Activated T-cell treated with anti-CD3 and anti-CD28 coated beads for 48 hours (primary cell): ENCODE measurements at regions not wholly inside any gene's neighbourhood (a gene's known extent, or its start where the extent isn't known, plus 50 kb on each side); places are given as distances from the start of the nearest gene placed in this dataset.

Source experiments
- DNase-seq: peaks from one replicate; pipeline ENCODE4 v3.0.0-alpha.2; 2020; ENCODE audit warnings: low read depth

DNA sequence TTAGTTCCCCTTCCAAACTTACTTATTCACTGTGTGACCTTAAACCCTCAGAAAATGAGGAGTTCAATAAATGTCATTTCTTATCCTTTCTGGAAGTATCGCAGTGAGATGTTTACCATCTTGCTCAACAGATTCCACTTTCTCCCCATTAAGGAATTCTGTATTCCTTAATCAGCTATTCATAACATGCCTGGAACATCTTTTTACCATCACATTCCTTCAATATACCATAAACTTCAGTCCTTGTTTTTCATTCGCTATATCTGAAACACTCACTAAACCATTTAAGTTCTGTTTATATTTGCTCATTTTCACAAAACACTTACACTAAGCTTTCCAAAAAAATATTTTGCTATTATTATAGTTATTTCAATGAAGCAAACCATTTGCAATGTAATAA lies 1158.6 kb downstream of the CDH12 start:
- no peak for DNase-seq

DNA sequence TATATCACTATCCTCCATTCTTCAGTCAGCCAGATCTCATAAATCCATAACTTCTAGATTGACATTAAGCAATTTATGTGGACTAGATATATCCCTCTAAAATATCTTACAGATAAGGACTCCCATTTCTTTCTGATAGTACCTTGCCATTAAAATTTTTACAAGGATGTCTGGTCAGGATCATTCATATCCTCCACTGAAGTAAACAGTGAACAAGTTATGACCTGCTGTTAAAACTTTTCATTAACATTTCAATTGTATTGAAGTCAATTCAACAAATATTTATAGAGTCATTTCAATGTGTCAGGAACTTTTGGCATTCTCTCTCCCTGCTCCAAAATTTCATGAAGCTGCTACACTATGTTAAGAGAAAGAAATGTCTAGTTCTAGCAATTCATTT lies 1159.6 kb downstream of the CDH12 start:
- no peak for DNase-seq

DNA sequence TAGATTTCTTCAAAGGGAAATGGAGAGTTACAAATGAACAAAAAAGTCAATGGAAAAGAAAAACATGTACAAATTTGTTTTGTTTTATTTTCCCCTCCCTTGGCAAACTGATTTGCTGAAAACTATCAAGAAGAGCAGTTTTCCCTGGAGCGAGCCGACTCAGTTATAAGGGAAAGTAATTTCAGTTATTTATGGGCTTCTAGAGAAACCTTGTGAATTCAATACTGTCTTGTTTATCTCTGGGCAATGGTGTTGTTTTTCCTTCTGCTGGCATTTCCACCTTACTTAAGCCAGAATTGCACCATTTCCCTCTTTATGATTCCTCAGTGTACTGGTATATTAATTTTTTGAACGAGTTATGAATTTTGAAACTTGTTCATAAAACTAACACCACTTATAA lies 1163.6 kb downstream of the CDH12 start:
- DNase-seq = no peak

DNA sequence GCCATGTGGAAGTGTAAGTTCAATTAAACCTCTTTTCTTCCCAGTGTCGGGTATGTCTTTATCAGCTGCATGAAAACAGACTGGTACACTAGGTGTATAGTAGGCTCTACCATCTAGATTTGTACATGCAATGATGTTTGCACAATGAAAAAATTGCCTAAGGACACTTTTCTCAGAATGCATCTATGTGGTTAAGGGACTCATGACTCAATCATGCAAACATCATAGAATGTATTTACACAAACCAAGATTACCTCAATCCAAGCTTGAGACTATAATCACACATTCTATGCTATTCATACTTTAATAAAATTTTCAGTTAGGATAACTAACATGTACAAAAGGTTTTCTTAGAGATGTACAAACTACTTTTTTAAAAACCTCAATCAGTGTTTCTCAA lies 1164.5 kb downstream of the CDH12 start:
- no peak for DNase-seq

DNA sequence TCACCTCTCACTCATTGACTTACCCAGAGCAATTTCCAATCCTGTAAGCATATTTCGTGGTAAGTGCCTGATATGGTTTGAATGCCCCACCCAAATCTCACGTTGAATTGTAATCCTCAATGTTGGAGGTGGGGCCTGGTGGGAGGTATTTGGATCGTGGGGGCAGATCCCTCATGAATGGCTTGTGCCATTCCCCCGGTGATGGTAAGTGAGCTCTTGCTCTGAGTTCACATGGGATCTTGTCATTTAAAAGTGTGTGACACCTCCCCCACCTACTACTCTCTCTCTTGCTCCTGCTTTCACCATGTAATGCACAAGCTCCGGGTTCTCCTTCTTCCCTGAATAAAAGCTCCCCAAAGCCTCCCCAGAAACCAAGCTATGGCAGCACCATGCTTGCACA lies 1165.5 kb downstream of the CDH12 start:
- DNase-seq = no peak

DNA sequence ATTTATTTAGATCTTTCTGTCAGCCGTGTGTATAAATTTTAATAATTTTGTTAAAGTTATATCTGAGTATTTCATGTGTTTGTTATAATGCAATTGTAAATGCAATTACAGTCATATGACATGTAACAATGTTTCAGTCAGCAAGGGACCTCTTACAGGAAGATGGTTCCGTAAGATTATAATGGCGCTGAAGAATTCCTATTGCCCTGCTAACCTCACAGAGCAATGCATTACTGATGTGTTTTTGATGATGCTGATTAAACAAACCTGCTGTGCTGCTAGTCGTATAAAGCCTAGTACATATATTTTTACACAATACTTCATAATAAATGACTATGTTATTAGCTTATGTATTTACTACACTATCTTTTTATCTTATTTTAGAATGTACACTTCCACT lies 1166.4 kb downstream of the CDH12 start:
- DNase-seq = no peak

DNA sequence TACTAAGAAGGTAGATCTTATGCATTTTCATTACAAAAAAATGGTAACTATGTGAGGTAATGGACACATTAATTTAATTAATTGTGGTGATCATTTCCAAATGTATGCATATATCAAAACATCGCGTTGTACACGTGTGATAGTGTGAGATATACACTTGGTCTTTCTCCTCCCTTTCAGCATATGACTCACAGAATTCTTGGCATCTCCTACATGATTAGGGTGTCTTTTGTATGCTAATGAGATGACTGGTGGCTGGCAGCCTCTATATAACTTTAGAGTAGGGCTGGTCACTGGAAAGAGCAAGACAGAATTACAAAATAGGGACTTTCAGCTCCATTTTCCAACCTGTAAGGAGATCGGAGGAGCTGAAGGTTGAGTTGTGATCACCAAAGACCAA lies 1167.6 kb downstream of the CDH12 start:
- DNase-seq = no peak

DNA sequence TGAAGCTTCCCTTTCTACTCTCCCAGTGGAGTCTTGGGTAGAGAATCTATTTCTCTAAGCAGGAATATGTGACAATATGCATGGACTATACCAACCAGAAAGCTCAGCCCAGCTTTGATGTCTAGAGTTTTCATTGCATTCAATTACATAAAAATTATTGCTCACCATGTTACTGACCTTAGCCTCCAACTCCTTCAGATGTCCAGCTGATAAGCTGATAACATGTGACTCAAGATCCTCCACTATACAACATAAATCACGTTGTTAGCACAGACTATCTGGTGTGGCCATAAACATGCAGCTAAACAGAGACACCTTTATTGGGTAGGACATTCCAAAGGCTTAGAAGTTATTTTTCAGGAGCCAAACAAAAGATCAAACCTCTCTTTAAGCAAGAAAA lies 1168.2 kb downstream of the CDH12 start:
- no peak for DNase-seq

DNA sequence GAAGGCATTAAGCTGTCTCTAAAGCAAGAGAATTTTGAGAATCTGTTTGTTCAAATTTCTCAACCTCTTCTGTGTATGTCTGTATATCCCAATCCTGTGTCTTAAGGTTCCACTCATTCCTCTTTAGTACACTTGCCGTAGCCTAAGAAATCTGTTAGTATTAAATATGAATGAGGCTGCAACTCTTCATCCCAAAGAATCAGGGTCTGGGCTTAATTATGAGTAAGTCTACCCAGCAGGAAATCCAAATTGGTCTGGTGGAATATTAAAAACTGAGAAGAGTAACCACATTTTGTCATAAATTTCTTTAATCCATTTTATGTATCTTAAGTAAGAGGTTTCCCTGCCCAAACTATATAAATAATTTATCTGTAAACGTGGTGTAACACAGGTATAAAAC lies 1171.2 kb downstream of the CDH12 start:
- DNase-seq = no peak

DNA sequence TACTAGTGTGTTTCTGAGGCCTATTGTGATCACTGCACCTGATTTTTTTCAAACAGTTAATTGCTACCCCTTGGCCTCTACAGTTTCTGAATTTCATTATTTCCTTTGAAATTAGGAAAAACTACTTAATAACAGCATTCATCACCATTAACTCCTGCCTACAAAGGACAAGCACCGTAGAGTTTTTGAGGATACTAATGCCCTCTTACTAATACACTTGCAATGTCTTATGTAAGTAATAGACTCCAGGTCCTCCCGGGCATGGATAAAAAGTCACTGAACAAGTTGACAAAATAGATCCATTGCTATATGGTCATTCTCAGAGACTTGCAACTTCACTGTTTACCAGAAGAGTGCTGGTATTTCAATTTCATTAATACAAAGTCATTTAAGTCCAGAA lies 1172.5 kb downstream of the CDH12 start:
- DNase-seq = no peak

DNA sequence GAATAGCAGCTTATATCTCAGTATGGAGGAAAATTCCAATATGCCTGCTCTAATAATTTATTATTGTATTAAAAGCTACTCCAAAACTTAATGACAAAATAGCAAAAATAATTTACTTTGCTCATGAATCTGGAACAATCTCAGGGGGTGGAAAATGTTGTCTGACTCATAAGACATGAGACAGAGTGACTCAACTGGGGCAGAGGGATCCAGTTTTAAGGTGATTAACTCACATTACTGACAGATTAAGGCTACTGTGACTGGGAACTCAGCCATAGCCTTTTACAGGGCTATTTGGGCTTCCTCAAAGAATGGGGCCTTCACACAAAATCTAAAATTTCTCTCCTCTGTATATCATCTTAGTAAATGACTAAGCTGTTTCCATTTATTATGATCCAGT lies 1172.9 kb downstream of the CDH12 start:
- no peak for DNase-seq

DNA sequence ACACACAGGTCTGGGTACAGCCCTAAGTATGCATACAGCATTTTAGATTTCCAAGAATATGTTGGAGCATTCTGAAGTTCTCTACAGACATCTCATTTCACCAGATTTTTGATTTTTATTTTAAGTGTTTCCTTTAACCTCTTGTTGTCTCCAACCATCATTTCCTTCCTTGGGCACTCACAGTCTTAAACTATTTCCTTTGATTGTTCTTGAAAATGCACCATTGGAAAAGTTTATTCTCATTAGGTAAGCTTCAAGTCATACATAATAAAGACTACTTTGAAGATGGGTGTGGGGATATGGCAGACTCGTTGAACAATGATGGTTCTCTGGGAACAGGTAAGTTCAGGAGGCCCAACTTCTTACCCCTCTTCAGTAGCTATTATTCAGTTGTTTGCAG lies 1174.6 kb downstream of the CDH12 start:
- DNase-seq = no peak

DNA sequence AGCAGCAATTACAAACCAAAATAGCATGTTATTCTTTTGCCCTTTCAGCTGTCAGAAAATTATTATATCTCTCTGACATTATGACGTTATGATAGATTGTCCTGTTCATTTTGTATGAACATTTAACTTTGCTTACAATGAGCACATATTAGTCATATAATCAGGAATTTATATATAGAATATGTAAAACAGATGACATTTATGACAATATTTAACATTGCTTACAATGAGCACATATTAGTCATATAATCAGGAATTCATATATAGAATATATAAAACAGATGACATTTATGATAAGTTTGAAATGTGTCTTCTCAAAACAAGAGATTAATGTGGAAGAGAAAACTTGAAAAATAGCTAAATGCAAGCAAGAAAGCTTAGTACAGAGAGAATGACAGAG lies 1180.2 kb downstream of the CDH12 start:
- no peak for DNase-seq

DNA sequence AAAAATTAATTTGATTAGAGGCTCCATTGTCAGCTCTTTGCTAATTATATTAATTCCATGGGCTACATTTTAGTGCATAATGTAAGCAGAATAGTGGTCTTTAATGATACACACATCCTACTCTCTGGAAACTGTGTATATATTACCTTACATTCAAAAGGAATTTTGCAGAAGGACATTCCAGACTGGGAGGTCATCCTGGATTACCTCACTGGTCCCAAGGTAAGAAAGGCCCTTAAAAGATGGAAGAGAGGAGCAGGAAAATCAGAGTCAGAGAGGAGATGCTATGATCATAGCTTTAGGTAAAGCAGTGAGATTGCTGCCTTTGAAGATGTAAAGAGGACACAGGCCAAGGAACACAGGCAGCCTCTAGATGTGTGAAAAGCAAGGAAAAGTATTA lies 1180.8 kb downstream of the CDH12 start:
- DNase-seq = no peak

DNA sequence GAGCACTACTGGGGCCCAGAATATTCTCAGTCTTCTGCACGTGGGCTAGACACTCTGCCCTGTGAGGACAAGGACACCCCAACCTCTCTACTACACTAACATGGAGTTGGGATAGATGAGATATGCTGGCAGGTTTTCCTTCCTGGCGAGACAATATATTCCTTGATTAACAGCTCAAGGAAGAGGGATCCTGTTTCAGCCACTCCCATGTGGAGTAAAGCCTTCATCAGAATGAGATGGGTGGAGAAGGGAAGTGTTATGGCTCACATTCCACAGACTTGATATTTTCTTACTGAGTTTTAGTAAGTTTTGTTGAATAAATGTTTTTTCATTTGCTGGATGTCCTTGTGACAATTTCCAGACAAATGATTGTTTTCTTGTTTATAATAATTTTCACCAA lies 1187.6 kb downstream of the CDH12 start:
- DNase-seq = no peak

DNA sequence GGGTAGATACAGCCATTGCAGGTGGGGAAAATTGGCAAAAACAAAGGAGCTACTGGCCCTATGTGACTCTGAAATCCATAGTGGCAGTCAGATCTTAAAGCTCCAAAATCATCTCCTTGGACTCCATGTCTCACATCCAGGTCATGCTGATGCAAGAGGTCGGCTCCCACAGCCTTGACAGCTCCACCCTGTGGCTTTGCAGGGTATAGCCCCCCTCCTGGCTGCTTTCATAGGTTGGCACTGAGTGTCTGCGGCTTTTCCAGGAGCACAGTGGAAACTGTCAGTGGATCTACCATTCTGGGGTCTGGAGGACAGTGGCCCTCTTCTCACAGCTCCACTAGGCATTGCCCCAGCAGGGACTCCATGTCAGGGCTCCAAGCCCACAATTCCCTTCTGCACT lies 1190.1 kb downstream of the CDH12 start:
- no peak for DNase-seq

DNA sequence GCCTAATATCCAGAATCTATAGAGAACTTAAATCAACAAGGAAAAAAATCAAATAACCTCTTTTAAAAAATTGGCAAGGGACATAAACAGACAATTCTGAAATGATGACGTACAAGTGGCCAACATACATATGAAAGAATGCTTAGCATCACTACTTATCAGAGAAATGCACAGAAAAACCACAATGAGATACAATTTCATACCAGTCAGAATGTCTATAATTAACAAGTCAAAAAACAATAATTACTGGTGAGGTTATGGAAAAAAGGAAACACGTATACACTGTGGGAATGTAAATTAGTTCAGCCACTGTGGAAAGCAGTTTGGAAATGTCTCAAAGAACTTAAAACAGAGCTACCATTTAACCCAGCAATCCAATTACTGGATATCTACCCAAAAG lies 1192.0 kb downstream of the CDH12 start:
- DNase-seq = no peak

DNA sequence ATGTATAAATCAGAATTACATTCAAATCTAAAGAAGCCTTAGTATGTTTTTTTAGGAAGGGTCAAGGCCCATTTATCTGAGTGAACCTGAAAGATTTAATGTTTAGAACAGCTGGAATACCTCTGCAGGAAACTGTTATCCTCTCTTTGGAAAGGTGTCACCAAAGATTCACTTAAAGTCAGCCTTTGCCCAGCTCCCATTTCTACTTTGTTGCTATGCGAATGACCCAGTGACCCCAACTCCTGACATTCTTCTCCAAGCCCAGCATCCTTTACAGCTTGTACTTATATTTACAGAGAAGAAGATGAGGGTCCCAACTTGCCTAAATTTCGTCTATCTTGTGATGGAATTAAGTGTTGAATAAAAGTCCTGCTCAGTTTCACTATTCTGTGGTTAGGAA lies 1198.6 kb downstream of the CDH12 start:
- no peak for DNase-seq

DNA sequence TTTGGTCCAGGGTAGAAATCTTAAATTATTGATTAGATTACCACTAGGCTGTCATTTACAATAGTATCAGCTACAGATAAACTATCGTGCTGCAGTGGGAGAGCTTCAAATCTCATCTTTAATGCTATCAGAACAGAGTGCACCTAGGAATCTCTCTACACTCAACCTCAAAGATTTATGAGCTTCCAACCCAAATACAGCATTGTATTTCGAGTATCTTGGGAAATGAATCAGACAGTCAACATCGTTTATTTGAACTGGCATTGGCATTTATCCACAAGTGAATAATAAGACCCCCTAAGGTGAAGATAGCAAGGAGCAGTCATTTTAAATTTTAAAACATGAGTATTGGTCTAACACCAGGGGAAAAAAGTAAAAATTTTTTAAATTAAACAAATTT lies 1203.2 kb downstream of the CDH12 start:
- no peak for DNase-seq

DNA sequence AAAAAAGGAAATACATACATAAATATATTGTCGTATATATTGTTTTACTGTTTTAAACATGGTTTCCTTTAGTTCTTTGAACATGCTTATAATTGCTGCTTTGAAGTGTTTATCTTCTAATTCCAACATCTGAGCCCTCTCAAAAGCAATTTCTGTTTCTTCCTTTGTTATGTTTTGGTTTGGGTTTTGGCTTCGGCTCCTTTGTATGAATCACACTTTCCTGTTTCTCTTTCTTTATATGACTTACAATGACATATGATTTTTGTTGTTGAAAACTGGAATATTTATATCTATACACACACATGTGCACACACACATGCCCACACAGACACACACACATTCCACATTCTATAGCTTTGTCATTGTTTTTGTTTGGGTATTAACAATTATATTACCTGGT lies 1206.7 kb downstream of the CDH12 start:
- no peak for DNase-seq

DNA sequence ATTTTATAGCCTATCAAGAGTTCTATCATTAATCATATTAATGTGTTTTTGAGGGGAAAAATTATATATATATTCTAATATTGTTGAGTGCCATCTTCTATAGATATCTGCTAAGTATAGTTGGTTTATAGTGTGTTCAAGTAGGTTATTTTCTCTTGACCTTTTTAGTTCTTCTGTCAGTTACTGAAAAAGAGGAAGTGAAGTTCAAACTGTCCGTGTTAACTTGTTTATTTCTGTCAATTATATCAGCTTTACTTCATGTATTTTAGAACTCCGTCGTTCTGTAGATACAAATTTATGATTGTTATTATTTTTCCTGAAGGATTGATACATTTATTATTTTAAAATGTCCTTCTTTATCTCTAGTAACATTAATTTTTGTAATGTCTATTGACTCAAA lies 1209.1 kb downstream of the CDH12 start:
- no peak for DNase-seq

DNA sequence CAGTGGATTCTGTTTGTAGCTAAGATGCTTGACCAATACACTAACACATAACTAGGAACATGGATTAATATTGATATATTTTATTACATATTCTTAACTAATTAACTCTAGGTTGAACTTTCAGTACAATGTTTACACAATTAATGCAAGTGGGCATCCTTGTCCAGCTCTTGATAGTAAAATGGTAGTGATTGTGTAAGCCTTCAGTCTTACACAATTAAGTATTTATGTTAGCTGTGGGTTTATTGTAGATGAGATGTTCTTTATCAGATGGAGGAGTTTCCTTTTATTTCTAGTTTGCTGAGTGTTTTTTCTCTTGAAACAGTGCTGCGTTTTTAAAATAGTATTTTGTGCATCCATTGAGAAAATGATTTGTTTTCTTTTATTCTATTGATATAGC lies 1210.8 kb downstream of the CDH12 start:
- no peak for DNase-seq

DNA sequence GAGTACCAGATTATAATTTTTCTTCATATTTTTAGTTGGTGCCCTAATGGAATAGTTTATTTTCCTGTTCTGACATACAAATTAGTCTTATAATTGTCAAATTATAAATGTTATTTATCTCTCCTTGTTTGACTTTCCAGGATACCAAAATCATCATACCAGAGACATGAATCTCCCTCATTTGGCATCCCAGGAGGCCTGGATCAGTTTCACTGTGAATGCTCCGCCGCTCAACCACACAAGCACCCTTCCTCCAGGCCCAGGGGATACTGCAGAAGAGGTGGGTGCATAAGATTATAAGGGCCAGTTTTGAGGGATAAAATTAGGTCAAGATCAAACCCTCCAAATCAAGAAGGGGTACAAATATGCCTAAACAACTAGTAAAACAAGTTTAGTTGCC lies 1229.3 kb downstream of the CDH12 start:
- DNase-seq = no peak

DNA sequence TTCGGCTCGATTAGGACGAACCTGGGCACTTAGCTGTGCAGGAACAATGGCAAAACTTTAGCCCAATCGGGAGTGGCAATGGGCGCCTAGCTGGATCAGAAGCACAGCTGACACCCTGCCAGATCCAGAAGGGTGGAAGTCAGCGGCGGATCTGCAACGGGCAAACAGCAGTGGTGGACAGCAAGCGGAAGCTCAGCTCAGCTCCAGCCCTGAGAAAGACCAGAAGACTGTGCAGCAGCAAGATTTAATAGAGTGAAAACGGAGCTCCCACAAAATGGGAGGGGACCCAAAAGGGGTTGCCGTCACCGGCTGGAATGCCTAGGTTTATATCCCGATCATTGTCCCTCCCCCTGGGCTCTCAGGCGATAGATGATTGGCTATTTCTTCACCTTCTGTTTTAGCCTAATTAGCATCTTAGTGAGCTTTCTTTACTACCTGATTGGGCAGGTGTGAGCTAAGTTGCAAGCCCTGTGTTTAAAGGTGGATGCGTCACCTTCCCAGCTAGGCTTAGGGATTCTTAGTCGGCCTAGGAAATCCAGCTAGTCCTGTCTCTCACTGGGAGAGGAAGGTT lies 1237.9 kb downstream of the CDH12 start:
- DNase-seq = no peak

DNA sequence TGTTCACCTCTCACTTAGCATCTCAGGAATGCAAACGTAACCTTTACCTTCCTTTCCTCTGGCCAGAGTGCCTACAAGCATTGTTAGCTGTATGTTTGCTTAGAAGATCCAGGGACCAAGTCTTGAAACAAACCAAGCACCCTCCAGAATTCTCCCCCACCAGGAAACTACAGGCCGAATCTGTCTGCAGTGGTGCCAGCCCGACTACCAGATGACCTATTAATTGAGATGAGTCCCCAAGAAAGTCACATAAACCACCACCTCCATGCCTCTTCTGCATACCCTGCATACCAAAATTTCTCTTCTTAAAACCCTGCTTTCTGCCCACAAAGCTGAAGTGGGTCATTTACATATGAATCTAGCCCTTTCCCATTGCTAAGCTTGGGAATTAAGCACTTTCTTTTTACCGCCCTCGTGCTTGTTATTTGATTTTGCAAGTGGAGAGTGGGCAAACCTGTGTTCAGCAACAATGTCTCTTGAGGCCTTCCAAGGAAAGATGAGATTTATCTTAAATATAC lies 1239.1 kb downstream of the CDH12 start:
- DNase-seq = no peak
